ENCODE measurements at regions not wholly inside any gene's neighbourhood (a gene's known extent, or its start where the extent isn't known, plus 50 kb on each side); places are given as distances from the start of the nearest gene placed in this dataset.
A peak's percentile ranks its signal among the peaks of the same experiment; 100 is the strongest.

GRCh38 chr3:29169451-29169850 is 111.4 kb upstream of the RBMS3 start:
- intact Hi-C loops (cut with micrococcal nuclease) = no loop called here
- no peaks in the 10 kb centered on the region for H3K36me3 Mint-ChIP-seq
- no peak overlapping the region for H3K27ac Mint-ChIP-seq

GRCh38 chr3:29171043-29171990 is 109.6 kb upstream of the RBMS3 start:
- Mint-ChIP-seq H3K27me3 (ENCODE audit: low read depth in 2 of 2) (no peaks in the 10 kb centered on the region), H3K4me1 (peaks cover 0 to 15% of the 10 kb centered on the region in 2 donors), H3K27ac (peak overlapping the region in 1 of 2 donors; percentile 78), H3K36me3 (no peaks in the 10 kb centered on the region), H3K9me3 (peaks cover 0 to 4% of the 10 kb centered on the region in 2 donors), H3K4me3 (no peak overlapping the region)
- Histone ChIP-seq H3K4me1 (ENCODE audit: control insufficient read depth, insufficient read depth, low read length) (peaks cover 6% of the 10 kb centered on the region), H3K9me3 (ENCODE audit: control insufficient read depth, insufficient read depth, low read length) (no peaks in the 10 kb centered on the region), H3K27me3 (ENCODE audit: control insufficient read depth, insufficient read depth, low read length) (no peaks in the 10 kb centered on the region), H3K4me3 (ENCODE audit: low read length) (no peak overlapping the region), H3K36me3 (ENCODE audit: control insufficient read depth, insufficient read depth, low read length) (no peaks in the 10 kb centered on the region), H3K27ac (ENCODE audit: low read length) (peak overlapping the region; percentile 11)
- ATAC-seq (no peak), DNase-seq (peak in 1 of 2 donors; percentile 8)
- intact Hi-C loops (cut with micrococcal nuclease) = no loop called here
- WGBS (ENCODE audit: insufficient coverage) = 18% methylated on average over 5 of the region's 6 CpGs
- no peak for TF ChIP-seq CTCF (IDR thresholded peaks at IDR 0.05)

More at GRCh38 chr3:29169451-29169850, 111.4 kb upstream of the RBMS3 start:
- ATAC-seq (no peak), DNase-seq (no peak)
- no peaks in the 10 kb centered on the region for H3K36me3 ChIP-seq (ENCODE audit: control insufficient read depth, insufficient read depth, low read length)
- H3K27me3 ChIP-seq (ENCODE audit: control insufficient read depth, insufficient read depth, low read length) = no peaks in the 10 kb centered on the region
- peaks cover 6% of the 10 kb centered on the region for H3K4me1 ChIP-seq (ENCODE audit: control insufficient read depth, insufficient read depth, low read length)
- H3K9me3 Mint-ChIP-seq = peaks cover 0 to 10% of the 10 kb centered on the region in 2 donors
- no peak overlapping the region for H3K4me3 ChIP-seq (ENCODE audit: low read length)
- no peak for TF ChIP-seq CTCF (IDR thresholded peaks at IDR 0.05)
- peaks cover 0 to 15% of the 10 kb centered on the region in 2 donors for H3K4me1 Mint-ChIP-seq
- H3K9me3 ChIP-seq (ENCODE audit: control insufficient read depth, insufficient read depth, low read length) = no peaks in the 10 kb centered on the region
- H3K27me3 Mint-ChIP-seq (ENCODE audit: low read depth in 2 of 2) = no peaks in the 10 kb centered on the region
- no peak overlapping the region for H3K27ac ChIP-seq (ENCODE audit: low read length)
- WGBS (ENCODE audit: insufficient coverage) = 85% methylated on average over 1 of the region's 3 CpGs
- H3K4me3 Mint-ChIP-seq = no peak overlapping the region

GRCh38 chr3:29176501-29176900 is 104.4 kb upstream of the RBMS3 start:
- no peaks in the 10 kb centered on the region for H3K27me3 Mint-ChIP-seq (ENCODE audit: low read depth in 2 of 2)
- no peak overlapping the region for H3K27ac Mint-ChIP-seq
- ATAC-seq = no peak
- H3K9me3 Mint-ChIP-seq = peaks cover 2 to 11% of the 10 kb centered on the region in 2 donors
- Histone ChIP-seq H3K27me3 (ENCODE audit: control insufficient read depth, insufficient read depth, low read length) (no peaks in the 10 kb centered on the region), H3K27ac (ENCODE audit: low read length) (no peak overlapping the region), H3K4me3 (ENCODE audit: low read length) (no peak overlapping the region), H3K4me1 (ENCODE audit: control insufficient read depth, insufficient read depth, low read length) (peaks cover 3% of the 10 kb centered on the region), H3K36me3 (ENCODE audit: control insufficient read depth, insufficient read depth, low read length) (no peaks in the 10 kb centered on the region), H3K9me3 (ENCODE audit: control insufficient read depth, insufficient read depth, low read length) (no peaks in the 10 kb centered on the region)
- no peak overlapping the region for H3K4me3 Mint-ChIP-seq
- H3K36me3 Mint-ChIP-seq = no peaks in the 10 kb centered on the region
- WGBS (ENCODE audit: insufficient coverage) = 73% methylated on average over 2 of the region's 2 CpGs
- H3K4me1 Mint-ChIP-seq = peaks cover 0 to 9% of the 10 kb centered on the region in 2 donors
- intact Hi-C loops (cut with micrococcal nuclease) = no loop called here
- no peak for TF ChIP-seq CTCF (IDR thresholded peaks at IDR 0.05)
- no peak for DNase-seq
